ENCODE measurements at regions not wholly inside any gene's neighbourhood (a gene's known extent, or its start where the extent isn't known, plus 50 kb on each side); places are given as distances from the start of the nearest gene placed in this dataset.

- Histone ChIP-seq H4K20me1 (ENCODE audit: control insufficient read depth, insufficient read depth, low read length, poor library complexity, severe bottlenecking) (no peaks in the 10 kb centered on the region), H3K9ac (ENCODE audit: low read length) (no peak overlapping the region), H3K9me3 (ENCODE audit: control extremely low read depth in 1 of 3, control insufficient read depth in 2 of 3, insufficient read depth in 1 of 3, low read length in 2 of 3) (no peaks in the 10 kb centered on the region), H3K79me2 (ENCODE audit: control insufficient read depth, insufficient read depth, low read length) (no peaks in the 10 kb centered on the region), H3K4me2 (replicated peaks; ENCODE audit: low read depth, low read length, poor library complexity, severe bottlenecking) (no peak overlapping the region), H3K4me3 (ENCODE audit: control extremely low read depth in 1 of 5, extremely low read depth in 1 of 5, insufficient read depth in 1 of 5, low read depth in 2 of 5, low read length in 4 of 5) (no peak overlapping the region), H2AFZ (ENCODE audit: insufficient read depth, low read depth, low read length, poor library complexity, severe bottlenecking) (no peak overlapping the region), H3K27ac (ENCODE audit: low read length in 2 of 2) (no peak overlapping the region), H3K36me3 (replicated peaks in 1 of 2; ENCODE audit: control extremely low read depth in 1 of 2, control insufficient read depth in 1 of 2, extremely low read depth in 1 of 2, insufficient read depth in 2 of 2, low read length in 1 of 2) (no peaks in the 10 kb centered on the region), H3K4me1 (ENCODE audit: control insufficient read depth in 2 of 2, insufficient read depth in 2 of 2, low read length in 2 of 2) (no peaks in the 10 kb centered on the region), H3K27me3 (replicated peaks in 1 of 4; ENCODE audit: control extremely low read depth in 1 of 4, control insufficient read depth in 3 of 4, insufficient read depth in 4 of 4, low read length in 3 of 4) (peaks cover 0 to 5% (median 0%) of the 10 kb centered on the region in 4 experiments)
- no peaks in the 10 kb centered on the region for H3K4me1 Mint-ChIP-seq
- ATAC-seq (ENCODE audit: low read depth) (no peak), DNase-seq (no peak)
- H3K9me3 Mint-ChIP-seq (ENCODE audit: insufficient read depth) = no peaks in the 10 kb centered on the region
- 96% methylated on average over 4 of the region's 4 CpGs for WGBS (ENCODE audit: insufficient coverage)
- ChIA-PET POLR2A (no interaction called here), CTCF (interaction anchor here (0.8 to 14.6 kb wide), 3 partner anchors 547 to 573 kb away, joined by 3 to 354 read pairs (median 3); no protein-coding TSS in a partner anchor)
- TF ChIP-seq EZH2 (IDR thresholded peaks at IDR 0.05; ENCODE audit: borderline replicate concordance, insufficient read depth, low read depth, low read length, poor library complexity, severe bottlenecking) = no peak
- no peak overlapping the region for H3K4me3 Mint-ChIP-seq
- no peak overlapping the region for H3K27ac Mint-ChIP-seq
- peaks cover 5% of the 10 kb centered on the region for H3K27me3 Mint-ChIP-seq
- intact Hi-C loops (cut with micrococcal nuclease) = no loop called here
These were observed 172.7 kb upstream of the KBTBD8 start for GRCh38 chr3:66825375-66825774.

- CTCF ChIA-PET = interaction anchor here (1.3 to 1.8 kb wide), 2 partner anchors 10 to 11 kb away, joined by 5 to 8 read pairs; no protein-coding TSS in a partner anchor
These were observed 170.4 kb upstream of the KBTBD8 start for GRCh38 chr3:66827726-66828125.

More at GRCh38 chr3:66827726-66828125, 170.4 kb upstream of the KBTBD8 start:
- no peaks in the 10 kb centered on the region for H4K20me1 ChIP-seq (ENCODE audit: control insufficient read depth, insufficient read depth, low read length, poor library complexity, severe bottlenecking)
- TF ChIP-seq EZH2 (IDR thresholded peaks at IDR 0.05; ENCODE audit: borderline replicate concordance, insufficient read depth, low read depth, low read length, poor library complexity, severe bottlenecking) (no peak), CTCF (IDR thresholded peaks at IDR 0.05) (no peak)
- no peaks in the 10 kb centered on the region for H3K4me1 ChIP-seq (ENCODE audit: control insufficient read depth in 2 of 2, insufficient read depth in 2 of 2, low read length in 2 of 2)
- Mint-ChIP-seq H3K4me3 (no peak overlapping the region), H3K27me3 (peaks cover 5% of the 10 kb centered on the region), H3K9me3 (ENCODE audit: insufficient read depth) (no peaks in the 10 kb centered on the region), H3K4me1 (no peaks in the 10 kb centered on the region), H3K27ac (no peak overlapping the region)
- no peak overlapping the region for H3K4me2 ChIP-seq (replicated peaks; ENCODE audit: low read depth, low read length, poor library complexity, severe bottlenecking)
- intact Hi-C loops (cut with micrococcal nuclease) = no loop called here
- no peaks in the 10 kb centered on the region for H3K36me3 ChIP-seq (replicated peaks in 1 of 2; ENCODE audit: control extremely low read depth in 1 of 2, control insufficient read depth in 1 of 2, extremely low read depth in 1 of 2, insufficient read depth in 2 of 2, low read length in 1 of 2)
- no peak overlapping the region for H3K4me3 ChIP-seq (ENCODE audit: control extremely low read depth in 1 of 5, extremely low read depth in 1 of 5, insufficient read depth in 1 of 5, low read depth in 2 of 5, low read length in 4 of 5)
- 100% methylated on average over 3 of the region's 6 CpGs for WGBS (ENCODE audit: insufficient coverage)
- POLR2A ChIA-PET = no interaction called here
- peaks cover 0 to 5% (median 0%) of the 10 kb centered on the region in 4 experiments for H3K27me3 ChIP-seq (replicated peaks in 1 of 4; ENCODE audit: control extremely low read depth in 1 of 4, control insufficient read depth in 3 of 4, insufficient read depth in 4 of 4, low read length in 3 of 4)
- no peak overlapping the region for H3K9ac ChIP-seq (ENCODE audit: low read length)
- H3K27ac ChIP-seq (ENCODE audit: low read length in 2 of 2) = no peak overlapping the region
- no peaks in the 10 kb centered on the region for H3K79me2 ChIP-seq (ENCODE audit: control insufficient read depth, insufficient read depth, low read length)
- ATAC-seq (ENCODE audit: low read depth) = no peak
- no peak for DNase-seq
- no peaks in the 10 kb centered on the region for H3K9me3 ChIP-seq (ENCODE audit: control extremely low read depth in 1 of 3, control insufficient read depth in 2 of 3, insufficient read depth in 1 of 3, low read length in 2 of 3)
- no peak overlapping the region for H2AFZ ChIP-seq (ENCODE audit: insufficient read depth, low read depth, low read length, poor library complexity, severe bottlenecking)

Data from B cell (primary cell).